ENCODE measurements at regions not wholly inside any gene's neighbourhood (a gene's known extent, or its start where the extent isn't known, plus 50 kb on each side); places are given as distances from the start of the nearest gene placed in this dataset.

DNA sequence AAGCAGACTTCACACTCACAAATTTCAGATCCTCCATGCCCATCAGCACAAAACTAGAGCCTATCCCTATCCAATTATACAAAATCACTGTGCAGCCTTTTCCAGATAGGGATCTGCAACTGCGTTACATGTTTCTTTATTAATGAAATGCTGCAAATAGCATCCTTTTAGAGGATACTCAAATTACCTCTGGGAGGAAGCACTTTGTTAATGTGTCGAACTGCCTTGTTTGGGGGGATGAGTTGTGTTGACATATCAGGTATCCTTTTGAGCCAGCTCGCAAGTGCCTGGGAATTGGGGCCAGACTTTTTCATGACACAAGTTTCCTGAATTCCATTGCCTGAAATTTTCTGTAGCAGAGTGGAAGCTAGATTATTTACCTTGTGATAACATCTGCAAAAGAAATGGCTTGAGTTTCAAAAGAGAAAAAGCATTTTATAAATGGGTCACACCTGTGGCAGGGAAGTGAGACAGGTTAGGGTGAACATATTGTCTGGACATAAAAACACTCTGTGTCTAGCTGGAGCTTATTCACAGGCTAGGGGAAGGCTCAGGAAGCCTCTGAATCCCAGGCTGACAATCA lies 299.1 kb upstream of the MTNR1B start:
- POLR2A ChIA-PET, result no interaction called here
- Histone ChIP-seq H3K4me3 (ENCODE audit: low read depth in 2 of 2, low read length in 2 of 2) (no peak overlapping the region), H3K27me3 (ENCODE audit: control insufficient read depth, insufficient read depth, low read length) (no peaks in the 10 kb centered on the region), H3K36me3 (ENCODE audit: control insufficient read depth, insufficient read depth, low read length) (no peaks in the 10 kb centered on the region), H3K27ac (ENCODE audit: low read length) (no peak overlapping the region), H3K9me3 (ENCODE audit: control insufficient read depth, insufficient read depth, low read depth, low read length) (no peaks in the 10 kb centered on the region), H3K4me1 (ENCODE audit: control insufficient read depth, insufficient read depth, low read length) (no peaks in the 10 kb centered on the region)
- in situ Hi-C loops (cut with HindIII; ENCODE audit: low pct_unique_long_range_greater_than_20kb, low sequenced_read_pairs) (no loop called here), intact Hi-C loops (cut with micrococcal nuclease; ENCODE audit: unreplicated experiment) (no loop called here)
- BruUV-seq (replicated peaks), result no TSS peak
- no peak for DNase-seq (ENCODE audit: low read depth, low spot score)
- CTCF ChIA-PET, result no interaction called here
- TF ChIP-seq POLR2AphosphoS5 (IDR thresholded peaks at IDR 0.05; ENCODE audit: low read depth, low read length) (no peak), SIN3A (IDR thresholded peaks at IDR 0.05; ENCODE audit: borderline replicate concordance, insufficient read depth, low read depth, low read length) (no peak), TCF7L2 (IDR thresholded peaks at IDR 0.05; ENCODE audit: low read depth, low read length) (no peak)
- TF ChIP-seq, protein P1, sequence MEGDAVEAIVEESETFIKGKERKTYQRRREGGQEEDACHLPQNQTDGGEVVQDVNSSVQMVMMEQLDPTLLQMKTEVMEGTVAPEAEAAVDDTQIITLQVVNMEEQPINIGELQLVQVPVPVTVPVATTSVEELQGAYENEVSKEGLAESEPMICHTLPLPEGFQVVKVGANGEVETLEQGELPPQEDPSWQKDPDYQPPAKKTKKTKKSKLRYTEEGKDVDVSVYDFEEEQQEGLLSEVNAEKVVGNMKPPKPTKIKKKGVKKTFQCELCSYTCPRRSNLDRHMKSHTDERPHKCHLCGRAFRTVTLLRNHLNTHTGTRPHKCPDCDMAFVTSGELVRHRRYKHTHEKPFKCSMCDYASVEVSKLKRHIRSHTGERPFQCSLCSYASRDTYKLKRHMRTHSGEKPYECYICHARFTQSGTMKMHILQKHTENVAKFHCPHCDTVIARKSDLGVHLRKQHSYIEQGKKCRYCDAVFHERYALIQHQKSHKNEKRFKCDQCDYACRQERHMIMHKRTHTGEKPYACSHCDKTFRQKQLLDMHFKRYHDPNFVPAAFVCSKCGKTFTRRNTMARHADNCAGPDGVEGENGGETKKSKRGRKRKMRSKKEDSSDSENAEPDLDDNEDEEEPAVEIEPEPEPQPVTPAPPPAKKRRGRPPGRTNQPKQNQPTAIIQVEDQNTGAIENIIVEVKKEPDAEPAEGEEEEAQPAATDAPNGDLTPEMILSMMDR (IDR thresholded peaks at IDR 0.05), result no peak
- TF ChIP-seq, protein P2, sequence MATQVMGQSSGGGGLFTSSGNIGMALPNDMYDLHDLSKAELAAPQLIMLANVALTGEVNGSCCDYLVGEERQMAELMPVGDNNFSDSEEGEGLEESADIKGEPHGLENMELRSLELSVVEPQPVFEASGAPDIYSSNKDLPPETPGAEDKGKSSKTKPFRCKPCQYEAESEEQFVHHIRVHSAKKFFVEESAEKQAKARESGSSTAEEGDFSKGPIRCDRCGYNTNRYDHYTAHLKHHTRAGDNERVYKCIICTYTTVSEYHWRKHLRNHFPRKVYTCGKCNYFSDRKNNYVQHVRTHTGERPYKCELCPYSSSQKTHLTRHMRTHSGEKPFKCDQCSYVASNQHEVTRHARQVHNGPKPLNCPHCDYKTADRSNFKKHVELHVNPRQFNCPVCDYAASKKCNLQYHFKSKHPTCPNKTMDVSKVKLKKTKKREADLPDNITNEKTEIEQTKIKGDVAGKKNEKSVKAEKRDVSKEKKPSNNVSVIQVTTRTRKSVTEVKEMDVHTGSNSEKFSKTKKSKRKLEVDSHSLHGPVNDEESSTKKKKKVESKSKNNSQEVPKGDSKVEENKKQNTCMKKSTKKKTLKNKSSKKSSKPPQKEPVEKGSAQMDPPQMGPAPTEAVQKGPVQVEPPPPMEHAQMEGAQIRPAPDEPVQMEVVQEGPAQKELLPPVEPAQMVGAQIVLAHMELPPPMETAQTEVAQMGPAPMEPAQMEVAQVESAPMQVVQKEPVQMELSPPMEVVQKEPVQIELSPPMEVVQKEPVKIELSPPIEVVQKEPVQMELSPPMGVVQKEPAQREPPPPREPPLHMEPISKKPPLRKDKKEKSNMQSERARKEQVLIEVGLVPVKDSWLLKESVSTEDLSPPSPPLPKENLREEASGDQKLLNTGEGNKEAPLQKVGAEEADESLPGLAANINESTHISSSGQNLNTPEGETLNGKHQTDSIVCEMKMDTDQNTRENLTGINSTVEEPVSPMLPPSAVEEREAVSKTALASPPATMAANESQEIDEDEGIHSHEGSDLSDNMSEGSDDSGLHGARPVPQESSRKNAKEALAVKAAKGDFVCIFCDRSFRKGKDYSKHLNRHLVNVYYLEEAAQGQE (IDR thresholded peaks at IDR 0.05; ENCODE audit: insufficient read depth in 1 of 2, low read depth in 2 of 2, low read length in 1 of 2), result no peak
- no peak for ATAC-seq

DNA sequence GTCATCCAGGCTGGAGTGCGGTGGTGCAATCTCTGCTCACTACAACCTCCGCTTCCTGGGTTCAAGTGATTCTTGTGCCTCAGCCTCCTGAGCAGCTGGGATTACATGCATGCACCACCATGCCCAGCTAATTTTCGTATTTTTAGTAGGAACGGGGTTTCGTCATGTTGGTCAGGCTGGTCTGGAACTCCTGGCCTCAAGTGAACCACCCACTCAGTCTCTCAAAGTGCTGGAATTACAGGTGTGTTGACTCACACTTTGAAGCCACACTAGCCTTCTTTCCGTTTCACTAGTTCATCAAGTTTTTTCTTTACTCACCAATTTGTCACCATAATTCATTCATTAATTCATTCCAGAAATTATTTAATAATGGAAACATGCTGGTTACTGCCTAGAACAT lies 298.4 kb upstream of the MTNR1B start:
- BruUV-seq (replicated peaks), result no TSS peak
- no peak for DNase-seq (ENCODE audit: low read depth, low spot score)
- TF ChIP-seq SIN3A (IDR thresholded peaks at IDR 0.05; ENCODE audit: borderline replicate concordance, insufficient read depth, low read depth, low read length) (no peak), POLR2AphosphoS5 (IDR thresholded peaks at IDR 0.05; ENCODE audit: low read depth, low read length) (no peak), TCF7L2 (IDR thresholded peaks at IDR 0.05; ENCODE audit: low read depth, low read length) (no peak)
- TF ChIP-seq, protein P2 (IDR thresholded peaks at IDR 0.05; ENCODE audit: insufficient read depth in 1 of 2, low read depth in 2 of 2, low read length in 1 of 2), result no peak
- TF ChIP-seq, protein P1 (IDR thresholded peaks at IDR 0.05), result no peak
- Histone ChIP-seq H3K27ac (ENCODE audit: low read length) (no peak overlapping the region), H3K27me3 (ENCODE audit: control insufficient read depth, insufficient read depth, low read length) (no peaks in the 10 kb centered on the region), H3K4me3 (ENCODE audit: low read depth in 2 of 2, low read length in 2 of 2) (no peak overlapping the region), H3K9me3 (ENCODE audit: control insufficient read depth, insufficient read depth, low read depth, low read length) (no peaks in the 10 kb centered on the region), H3K36me3 (ENCODE audit: control insufficient read depth, insufficient read depth, low read length) (no peaks in the 10 kb centered on the region), H3K4me1 (ENCODE audit: control insufficient read depth, insufficient read depth, low read length) (no peaks in the 10 kb centered on the region)
- intact Hi-C loops (cut with micrococcal nuclease; ENCODE audit: unreplicated experiment), result no loop called here
- in situ Hi-C loops (cut with HindIII; ENCODE audit: low pct_unique_long_range_greater_than_20kb, low sequenced_read_pairs), result no loop called here
- ChIA-PET CTCF (no interaction called here), POLR2A (no interaction called here)
- ATAC-seq, result no peak

All from Panc1 (cell line).